ENCODE measurements at regions not wholly inside any gene's neighbourhood (a gene's known extent, or its start where the extent isn't known, plus 50 kb on each side); places are given as distances from the start of the nearest gene placed in this dataset.

DNA sequence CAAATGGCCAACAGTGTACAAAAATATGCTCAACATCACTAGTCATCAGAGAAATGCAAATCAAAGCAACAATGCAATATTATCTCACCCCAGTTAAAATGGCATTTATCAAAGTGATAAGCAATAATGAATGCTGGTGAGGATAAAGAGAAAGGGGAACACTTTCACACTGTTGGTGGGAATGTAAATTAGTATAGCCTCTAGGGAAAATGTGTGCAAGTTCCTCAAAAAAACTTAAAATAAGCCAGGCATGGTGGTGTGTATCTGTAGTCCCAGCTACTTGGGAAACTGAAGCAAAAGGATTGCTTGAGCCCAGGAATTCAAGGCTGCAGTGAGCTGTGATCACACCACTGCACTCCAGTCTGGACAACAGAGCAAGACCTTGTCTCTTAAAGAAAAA lies 572.1 kb downstream of the NLGN4X start:
- no peak for TF ChIP-seq POLR2AphosphoS5 (IDR thresholded peaks at IDR 0.05; ENCODE audit: low read depth, low read length)
- TF ChIP-seq, protein P1, sequence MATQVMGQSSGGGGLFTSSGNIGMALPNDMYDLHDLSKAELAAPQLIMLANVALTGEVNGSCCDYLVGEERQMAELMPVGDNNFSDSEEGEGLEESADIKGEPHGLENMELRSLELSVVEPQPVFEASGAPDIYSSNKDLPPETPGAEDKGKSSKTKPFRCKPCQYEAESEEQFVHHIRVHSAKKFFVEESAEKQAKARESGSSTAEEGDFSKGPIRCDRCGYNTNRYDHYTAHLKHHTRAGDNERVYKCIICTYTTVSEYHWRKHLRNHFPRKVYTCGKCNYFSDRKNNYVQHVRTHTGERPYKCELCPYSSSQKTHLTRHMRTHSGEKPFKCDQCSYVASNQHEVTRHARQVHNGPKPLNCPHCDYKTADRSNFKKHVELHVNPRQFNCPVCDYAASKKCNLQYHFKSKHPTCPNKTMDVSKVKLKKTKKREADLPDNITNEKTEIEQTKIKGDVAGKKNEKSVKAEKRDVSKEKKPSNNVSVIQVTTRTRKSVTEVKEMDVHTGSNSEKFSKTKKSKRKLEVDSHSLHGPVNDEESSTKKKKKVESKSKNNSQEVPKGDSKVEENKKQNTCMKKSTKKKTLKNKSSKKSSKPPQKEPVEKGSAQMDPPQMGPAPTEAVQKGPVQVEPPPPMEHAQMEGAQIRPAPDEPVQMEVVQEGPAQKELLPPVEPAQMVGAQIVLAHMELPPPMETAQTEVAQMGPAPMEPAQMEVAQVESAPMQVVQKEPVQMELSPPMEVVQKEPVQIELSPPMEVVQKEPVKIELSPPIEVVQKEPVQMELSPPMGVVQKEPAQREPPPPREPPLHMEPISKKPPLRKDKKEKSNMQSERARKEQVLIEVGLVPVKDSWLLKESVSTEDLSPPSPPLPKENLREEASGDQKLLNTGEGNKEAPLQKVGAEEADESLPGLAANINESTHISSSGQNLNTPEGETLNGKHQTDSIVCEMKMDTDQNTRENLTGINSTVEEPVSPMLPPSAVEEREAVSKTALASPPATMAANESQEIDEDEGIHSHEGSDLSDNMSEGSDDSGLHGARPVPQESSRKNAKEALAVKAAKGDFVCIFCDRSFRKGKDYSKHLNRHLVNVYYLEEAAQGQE (IDR thresholded peaks at IDR 0.05; ENCODE audit: insufficient read depth in 1 of 2, low read depth in 2 of 2, low read length in 2 of 2): no peak

Measured in PFSK-1 (cell line).